ENCODE measurements at regions not wholly inside any gene's neighbourhood (a gene's known extent, or its start where the extent isn't known, plus 50 kb on each side); places are given as distances from the start of the nearest gene placed in this dataset.
"Not testable (repeated sequence)": the region's sequence is repeated elsewhere in the genome, so short reads cannot be mapped to it uniquely, and the experiment has no call there.

DNA sequence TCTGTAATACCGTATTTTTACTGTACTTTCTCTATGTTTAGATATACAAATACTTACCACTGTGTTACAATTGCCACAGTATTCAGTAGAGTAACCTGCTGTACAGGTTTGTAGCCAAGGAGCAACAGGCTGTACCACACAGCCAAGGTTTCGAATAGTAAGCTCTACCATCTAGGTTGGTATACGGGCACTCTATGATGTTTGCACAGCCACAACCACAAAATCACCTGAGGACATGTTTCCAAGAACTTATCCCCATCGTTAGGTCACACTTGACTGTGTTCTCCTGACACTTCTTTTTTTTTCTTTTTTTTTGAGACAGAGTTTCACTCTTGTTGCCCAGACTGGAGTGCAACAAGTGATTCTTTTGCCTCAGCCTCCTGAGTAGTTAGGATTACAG lies 134.6 kb upstream of the TRIM24 start:
- TF ChIP-seq, protein P1, sequence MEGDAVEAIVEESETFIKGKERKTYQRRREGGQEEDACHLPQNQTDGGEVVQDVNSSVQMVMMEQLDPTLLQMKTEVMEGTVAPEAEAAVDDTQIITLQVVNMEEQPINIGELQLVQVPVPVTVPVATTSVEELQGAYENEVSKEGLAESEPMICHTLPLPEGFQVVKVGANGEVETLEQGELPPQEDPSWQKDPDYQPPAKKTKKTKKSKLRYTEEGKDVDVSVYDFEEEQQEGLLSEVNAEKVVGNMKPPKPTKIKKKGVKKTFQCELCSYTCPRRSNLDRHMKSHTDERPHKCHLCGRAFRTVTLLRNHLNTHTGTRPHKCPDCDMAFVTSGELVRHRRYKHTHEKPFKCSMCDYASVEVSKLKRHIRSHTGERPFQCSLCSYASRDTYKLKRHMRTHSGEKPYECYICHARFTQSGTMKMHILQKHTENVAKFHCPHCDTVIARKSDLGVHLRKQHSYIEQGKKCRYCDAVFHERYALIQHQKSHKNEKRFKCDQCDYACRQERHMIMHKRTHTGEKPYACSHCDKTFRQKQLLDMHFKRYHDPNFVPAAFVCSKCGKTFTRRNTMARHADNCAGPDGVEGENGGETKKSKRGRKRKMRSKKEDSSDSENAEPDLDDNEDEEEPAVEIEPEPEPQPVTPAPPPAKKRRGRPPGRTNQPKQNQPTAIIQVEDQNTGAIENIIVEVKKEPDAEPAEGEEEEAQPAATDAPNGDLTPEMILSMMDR (IDR thresholded peaks at IDR 0.05) = no peak
- Histone ChIP-seq H3K4me3 (ENCODE audit: low read length) (no peak overlapping the region), H3K36me3 (ENCODE audit: insufficient read depth, low read length) (no peaks in the 10 kb centered on the region), H3K4me1 (ENCODE audit: insufficient read depth, low read length) (no peaks in the 10 kb centered on the region), H3K27ac (ENCODE audit: low read depth in 1 of 2, low read length in 2 of 2) (no peak overlapping the region), H3K9me3 (ENCODE audit: control insufficient read depth in 1 of 2, insufficient read depth in 1 of 2, low read length in 2 of 2) (peaks cover 10 to 19% of the 10 kb centered on the region in 2 experiments), H3K27me3 (ENCODE audit: control insufficient read depth in 1 of 2, insufficient read depth in 2 of 2, low read length in 2 of 2) (no peaks in the 10 kb centered on the region)
- intact Hi-C loops (cut with DNase I, micrococcal nuclease) = no loop called here
- H3K27ac Mint-ChIP-seq = no peak overlapping the region
- peaks cover 7% of the 10 kb centered on the region for H3K36me3 Mint-ChIP-seq (ENCODE audit: low read depth)
- no peaks in the 10 kb centered on the region for H3K4me1 Mint-ChIP-seq (ENCODE audit: low read depth)
- no peak overlapping the region for H3K4me3 Mint-ChIP-seq
- ChIA-PET POLR2A (no interaction called here), CTCF (no interaction called here)
- no peak for DNase-seq
- ATAC-seq (ENCODE audit: poor library complexity) = no peak
- H3K27me3 Mint-ChIP-seq = no peaks in the 10 kb centered on the region
- H3K9me3 Mint-ChIP-seq = peaks cover 9% of the 10 kb centered on the region

DNA sequence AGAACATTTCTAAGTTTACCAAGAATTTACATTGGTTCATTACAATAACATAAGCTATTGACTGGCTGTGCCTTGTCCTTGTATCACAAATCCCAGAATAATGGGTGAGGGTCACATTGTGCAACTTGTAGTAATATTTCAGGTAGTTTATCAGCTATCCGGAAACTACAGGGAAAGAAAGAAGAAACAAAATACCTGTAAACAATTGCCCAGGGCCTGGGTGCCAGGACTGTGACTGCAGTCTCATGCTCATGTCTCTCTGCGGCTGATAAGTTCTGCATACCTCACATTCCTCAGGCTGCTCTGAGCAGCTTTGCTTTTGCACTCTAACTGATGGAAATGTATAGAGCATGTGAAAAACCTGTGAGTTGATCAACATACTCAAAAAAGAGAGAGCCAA lies 131.8 kb upstream of the TRIM24 start:
- Mint-ChIP-seq H3K4me3 (no peak overlapping the region), H3K36me3 (ENCODE audit: low read depth) (peaks cover 7% of the 10 kb centered on the region), H3K4me1 (ENCODE audit: low read depth) (no peaks in the 10 kb centered on the region), H3K27me3 (no peaks in the 10 kb centered on the region), H3K27ac (no peak overlapping the region), H3K9me3 (peaks cover 12% of the 10 kb centered on the region)
- DNase-seq (no peak), ATAC-seq (ENCODE audit: poor library complexity) (no peak)
- Histone ChIP-seq H3K4me3 (ENCODE audit: low read length) (no peak overlapping the region), H3K4me1 (ENCODE audit: insufficient read depth, low read length) (no peaks in the 10 kb centered on the region), H3K27me3 (ENCODE audit: control insufficient read depth in 1 of 2, insufficient read depth in 2 of 2, low read length in 2 of 2) (no peaks in the 10 kb centered on the region), H3K9me3 (ENCODE audit: control insufficient read depth in 1 of 2, insufficient read depth in 1 of 2, low read length in 2 of 2) (peaks cover 17 to 25% of the 10 kb centered on the region in 2 experiments), H3K27ac (ENCODE audit: low read depth in 1 of 2, low read length in 2 of 2) (no peak overlapping the region), H3K36me3 (ENCODE audit: insufficient read depth, low read length) (no peaks in the 10 kb centered on the region)
- TF ChIP-seq, protein P1 (IDR thresholded peaks at IDR 0.05) = no peak
- intact Hi-C loops (cut with DNase I, micrococcal nuclease) = no loop called here
- ChIA-PET CTCF (no interaction called here), POLR2A (interaction anchor here (0.6 kb wide), 1 partner anchor 358 kb away, joined by 3 read pairs; no protein-coding TSS in a partner anchor)

DNA sequence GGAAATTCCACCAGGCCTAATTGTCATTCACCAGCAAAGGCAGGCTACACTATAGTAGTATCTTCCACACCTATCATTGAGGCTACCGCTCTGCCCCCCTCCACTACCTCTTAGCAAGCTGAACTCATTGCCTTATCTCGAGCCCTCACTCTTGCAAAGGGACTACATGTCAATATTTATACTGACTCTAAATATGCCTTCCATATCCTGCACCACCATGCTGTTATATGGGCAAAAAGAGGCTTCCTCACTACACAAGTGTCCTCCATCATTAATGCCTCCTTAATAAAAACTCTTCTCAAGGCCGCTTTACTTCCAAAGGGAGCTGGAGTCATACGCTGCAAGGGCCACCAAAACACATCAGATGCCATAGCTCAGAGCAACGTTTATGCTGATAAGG lies 127.2 kb upstream of the TRIM24 start:
- H3K27ac ChIP-seq (ENCODE audit: low read depth in 1 of 2, low read length in 2 of 2); H3K4me3 Mint-ChIP-seq; H3K27me3 ChIP-seq (ENCODE audit: control insufficient read depth in 1 of 2, insufficient read depth in 2 of 2, low read length in 2 of 2); H3K36me3 ChIP-seq (ENCODE audit: insufficient read depth, low read length); intact Hi-C loops (cut with DNase I, micrococcal nuclease); H3K4me1 ChIP-seq (ENCODE audit: insufficient read depth, low read length); ATAC-seq (ENCODE audit: poor library complexity); H3K27me3 Mint-ChIP-seq; H3K4me1 Mint-ChIP-seq (ENCODE audit: low read depth); H3K27ac Mint-ChIP-seq; POLR2A ChIA-PET; CTCF ChIA-PET; DNase-seq; H3K4me3 ChIP-seq (ENCODE audit: low read length): not testable (repeated sequence)
- peaks cover 17% of the 10 kb centered on the region for H3K9me3 Mint-ChIP-seq
- peaks cover 19 to 28% of the 10 kb centered on the region in 2 experiments for H3K9me3 ChIP-seq (ENCODE audit: control insufficient read depth in 1 of 2, insufficient read depth in 1 of 2, low read length in 2 of 2)
- peaks cover 14% of the 10 kb centered on the region for H3K36me3 Mint-ChIP-seq (ENCODE audit: low read depth)

DNA sequence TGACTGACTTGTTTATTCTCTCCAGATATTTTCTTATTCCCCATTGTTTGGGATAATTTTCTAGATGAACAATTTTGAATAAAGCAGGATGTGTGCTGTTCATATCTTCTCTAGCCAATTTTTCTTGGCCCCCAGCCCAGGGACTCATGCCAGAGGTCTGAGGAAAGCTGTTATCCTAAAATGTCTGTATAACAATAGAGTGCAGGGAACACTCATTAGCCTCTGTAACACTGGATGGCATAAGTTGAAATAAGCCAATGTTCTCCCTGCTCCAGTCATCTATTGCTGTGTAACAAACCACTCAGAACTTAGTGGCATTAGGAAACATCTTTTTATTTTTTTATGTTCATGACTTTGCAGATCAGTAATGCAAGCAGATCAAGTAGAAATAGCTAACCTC lies 121.7 kb upstream of the TRIM24 start:
- Mint-ChIP-seq H3K4me1 (ENCODE audit: low read depth) (no peaks in the 10 kb centered on the region), H3K36me3 (ENCODE audit: low read depth) (peaks cover 7% of the 10 kb centered on the region), H3K27me3 (no peaks in the 10 kb centered on the region), H3K27ac (no peak overlapping the region), H3K9me3 (peaks cover 43% of the 10 kb centered on the region), H3K4me3 (no peak overlapping the region)
- CTCF ChIA-PET = no interaction called here
- no peaks in the 10 kb centered on the region for H3K36me3 ChIP-seq (ENCODE audit: insufficient read depth, low read length)
- TF ChIP-seq, protein P1 (IDR thresholded peaks at IDR 0.05) = no peak
- DNase-seq = no peak
- POLR2A ChIA-PET = no interaction called here
- intact Hi-C loops (cut with DNase I, micrococcal nuclease) = no loop called here
- no peaks in the 10 kb centered on the region for H3K27me3 ChIP-seq (ENCODE audit: control insufficient read depth in 1 of 2, insufficient read depth in 2 of 2, low read length in 2 of 2)
- H3K27ac ChIP-seq (ENCODE audit: low read depth in 1 of 2, low read length in 2 of 2) = no peak overlapping the region
- ATAC-seq (ENCODE audit: poor library complexity) = no peak
- no peaks in the 10 kb centered on the region for H3K4me1 ChIP-seq (ENCODE audit: insufficient read depth, low read length)
- H3K9me3 ChIP-seq (ENCODE audit: control insufficient read depth in 1 of 2, insufficient read depth in 1 of 2, low read length in 2 of 2) = peaks cover 12 to 39% of the 10 kb centered on the region in 2 experiments
- H3K4me3 ChIP-seq (ENCODE audit: low read length) = no peak overlapping the region

DNA sequence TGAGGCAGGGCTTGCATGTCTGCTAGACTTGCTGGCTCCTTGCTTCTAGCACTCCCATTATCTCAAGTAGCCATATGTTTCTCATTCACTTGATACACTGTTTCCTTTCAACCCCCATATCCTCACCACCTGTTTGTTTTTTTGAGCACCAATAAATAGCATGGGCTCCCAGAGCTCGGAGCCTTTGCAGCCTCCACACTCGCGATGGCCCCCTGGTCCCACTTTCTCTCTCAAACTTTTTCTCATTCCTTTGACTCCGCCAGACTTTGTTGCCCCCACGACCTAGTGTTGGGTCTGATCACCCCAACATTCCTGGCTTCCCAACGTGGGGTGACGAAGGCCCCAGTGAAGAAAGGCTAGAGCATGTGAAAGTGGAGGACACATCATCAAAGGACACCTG lies 120.8 kb upstream of the TRIM24 start:
- intact Hi-C loops (cut with DNase I, micrococcal nuclease); H3K27me3 Mint-ChIP-seq; H3K36me3 ChIP-seq (ENCODE audit: insufficient read depth, low read length); H3K4me3 ChIP-seq (ENCODE audit: low read length); H3K27ac Mint-ChIP-seq; ATAC-seq (ENCODE audit: poor library complexity); DNase-seq; H3K4me1 ChIP-seq (ENCODE audit: insufficient read depth, low read length); H3K4me3 Mint-ChIP-seq; CTCF ChIA-PET; H3K4me1 Mint-ChIP-seq (ENCODE audit: low read depth); H3K36me3 Mint-ChIP-seq (ENCODE audit: low read depth); H3K27ac ChIP-seq (ENCODE audit: low read depth in 1 of 2, low read length in 2 of 2); POLR2A ChIA-PET; H3K27me3 ChIP-seq (ENCODE audit: control insufficient read depth in 1 of 2, insufficient read depth in 2 of 2, low read length in 2 of 2): not testable (repeated sequence)
- peaks cover 12 to 39% of the 10 kb centered on the region in 2 experiments for H3K9me3 ChIP-seq (ENCODE audit: control insufficient read depth in 1 of 2, insufficient read depth in 1 of 2, low read length in 2 of 2)
- H3K9me3 Mint-ChIP-seq = peaks cover 40% of the 10 kb centered on the region

Data from CD4-positive, alpha-beta T cell (primary cell).